CD4-positive, alpha-beta T cell treated with Interleukin-4 for 1 hour (primary cell): ENCODE measurements at regions not wholly inside any gene's neighbourhood (a gene's known extent, or its start where the extent isn't known, plus 50 kb on each side); places are given as distances from the start of the nearest gene placed in this dataset.
"Not testable (repeated sequence)": the region's sequence is repeated elsewhere in the genome, so short reads cannot be mapped to it uniquely, and the experiment has no call there.

Source experiments
- DNase-seq, 2 donors: peaks; one replicate each; pipeline ENCODE4 v3.0.0-alpha.2; 2020 to 2022

DNA sequence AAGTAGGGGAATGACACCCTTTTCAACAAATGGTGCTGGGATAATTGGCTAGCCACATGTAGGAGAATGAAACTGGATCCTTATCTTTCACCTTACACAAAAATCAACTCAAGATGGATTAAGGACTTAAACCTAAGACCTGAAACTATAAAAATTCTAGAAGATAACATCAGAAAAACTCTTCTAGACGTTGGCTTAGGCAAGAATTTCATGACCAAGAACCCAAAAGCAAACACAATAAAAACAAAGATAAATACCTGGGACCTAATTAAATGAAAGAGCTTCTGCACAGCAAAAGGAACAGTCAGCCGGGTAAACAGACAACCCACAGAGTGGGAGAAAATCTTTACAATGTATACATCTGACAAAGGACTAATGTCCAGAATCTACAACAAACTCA lies 345.5 kb downstream of the GPD2 start:
- not testable (repeated sequence) for DNase-seq

DNA sequence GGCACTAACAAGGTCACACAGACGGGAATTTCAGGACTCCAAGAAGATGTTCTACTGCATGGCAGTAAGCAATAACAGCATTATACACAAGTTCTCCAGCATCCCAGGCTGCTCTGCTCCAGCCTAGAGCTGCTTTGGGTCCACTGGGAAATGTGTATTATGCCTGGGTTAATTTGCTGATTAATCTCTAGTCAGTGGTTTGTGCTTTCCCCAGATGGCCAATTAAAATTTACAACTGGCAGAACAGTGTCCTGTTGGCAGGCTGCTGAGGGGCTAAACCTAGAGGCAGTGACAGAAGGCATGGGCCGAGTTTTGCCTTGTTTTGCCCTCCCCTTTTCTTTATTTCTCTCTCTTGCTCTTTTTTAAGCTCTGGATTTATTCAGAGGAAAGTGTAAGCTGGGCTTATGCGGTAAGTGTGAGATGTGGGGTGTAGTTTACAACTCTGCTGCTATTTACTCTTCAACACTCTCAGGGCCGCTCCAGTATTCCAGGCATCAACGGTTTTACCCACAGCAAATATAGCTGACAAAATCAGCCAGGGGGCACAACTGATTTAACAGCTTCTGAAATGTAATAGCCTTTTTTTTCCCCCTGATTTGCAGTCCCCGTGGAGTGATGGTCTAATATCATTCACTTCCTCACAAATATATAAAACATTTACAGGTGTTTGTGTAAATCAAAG lies 348.0 kb downstream of the GPD2 start:
- no peak for DNase-seq

DNA sequence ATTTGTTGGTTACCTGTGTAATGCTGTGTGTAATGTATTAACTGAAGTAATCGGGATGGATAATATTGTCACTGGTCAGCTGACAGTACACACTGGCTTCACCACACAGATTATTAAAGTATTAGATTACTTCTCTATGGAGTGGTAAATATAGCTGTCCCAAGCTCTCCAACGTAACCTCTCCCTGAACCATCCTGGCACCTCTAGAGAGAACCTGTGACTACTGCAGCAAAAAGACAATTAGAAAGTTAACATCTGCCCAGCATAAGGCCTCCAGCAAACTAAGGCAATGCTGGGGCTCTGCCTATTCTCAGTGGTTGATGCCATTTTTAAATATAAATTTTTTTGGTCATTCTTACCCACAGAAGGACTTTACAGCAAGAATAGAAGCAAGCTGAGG lies 351.3 kb downstream of the GPD2 start:
- DNase-seq = no peak

DNA sequence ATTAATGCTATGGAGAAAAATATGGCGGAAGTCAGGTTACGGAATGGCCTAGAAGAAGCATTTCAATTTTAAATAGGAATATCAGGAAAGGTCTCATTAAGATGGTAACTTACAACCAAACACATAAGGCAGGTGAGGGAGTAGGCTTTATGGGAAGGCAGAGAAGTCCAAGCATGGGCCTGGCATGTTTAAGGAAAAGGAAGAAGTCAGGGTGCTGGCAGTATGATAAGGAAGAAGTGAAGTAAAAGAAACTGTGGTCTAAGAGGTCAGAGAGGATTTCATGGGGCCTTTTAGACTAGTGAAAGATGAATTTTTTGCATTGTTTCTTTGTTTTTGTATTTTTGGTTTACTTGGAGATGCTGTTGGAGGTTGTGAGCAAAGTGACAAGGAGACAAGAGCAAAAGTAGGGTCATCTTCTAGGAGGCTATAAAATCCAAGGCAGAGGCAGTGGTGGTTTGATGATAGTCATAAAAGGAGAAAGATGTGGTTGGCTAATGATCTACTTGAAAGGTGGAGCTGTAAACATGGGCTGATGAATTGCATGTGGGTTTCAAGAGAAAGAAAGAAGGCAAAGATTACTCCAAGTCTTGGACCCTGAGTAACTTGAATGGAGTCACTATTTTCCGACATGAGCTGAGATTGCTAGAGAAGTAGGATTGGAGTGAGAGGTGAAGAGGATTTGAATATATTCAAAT lies 354.3 kb downstream of the GPD2 start:
- DNase-seq = no peak

DNA sequence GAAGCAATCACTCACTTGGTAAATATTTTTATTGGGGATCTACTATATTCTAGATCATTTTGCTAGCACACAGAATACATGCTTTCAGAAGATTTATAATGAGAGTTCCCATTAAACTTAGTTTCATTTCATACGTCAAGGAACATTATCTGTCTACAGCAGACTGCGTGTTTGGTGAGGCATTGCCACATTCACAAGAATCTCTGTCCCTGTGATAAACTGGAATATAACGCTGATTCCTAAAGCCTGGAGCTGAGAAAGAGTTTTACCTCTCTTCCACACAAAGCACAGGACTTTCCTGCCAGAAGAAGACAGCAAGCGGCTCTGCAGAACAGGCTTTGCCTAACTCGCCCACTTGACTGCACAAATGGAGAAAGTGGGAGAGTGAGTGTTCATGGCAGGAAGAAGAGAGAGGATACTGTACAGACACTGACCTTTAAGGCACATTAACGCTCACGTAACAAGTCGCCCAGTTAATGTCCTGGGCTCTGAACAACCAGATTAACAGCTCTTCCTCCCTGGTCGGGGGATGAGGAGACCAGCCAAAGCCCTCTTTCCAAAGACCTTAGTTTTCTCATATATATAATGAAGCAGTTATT lies 356.2 kb downstream of the GPD2 start:
- no peak for DNase-seq

DNA sequence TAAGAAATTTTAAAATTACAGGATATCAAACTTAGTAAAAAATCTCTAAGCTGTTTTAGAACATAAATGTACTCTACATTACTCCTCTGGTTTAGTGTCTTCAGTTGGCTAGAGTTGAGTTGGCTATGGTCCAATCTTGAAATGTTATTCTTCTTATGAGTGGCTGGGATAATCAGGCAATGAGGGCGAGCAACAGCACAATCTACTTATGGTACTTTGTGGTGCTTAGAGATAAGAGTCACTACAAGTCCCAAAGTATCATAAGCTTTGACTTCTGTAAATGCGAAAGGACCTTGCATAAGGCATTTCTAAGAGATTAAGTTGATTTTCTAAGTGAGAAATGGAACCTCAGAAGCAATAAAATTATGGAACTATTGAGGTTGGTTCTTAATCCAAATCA lies 361.7 kb downstream of the GPD2 start:
- DNase-seq = no peak

DNA sequence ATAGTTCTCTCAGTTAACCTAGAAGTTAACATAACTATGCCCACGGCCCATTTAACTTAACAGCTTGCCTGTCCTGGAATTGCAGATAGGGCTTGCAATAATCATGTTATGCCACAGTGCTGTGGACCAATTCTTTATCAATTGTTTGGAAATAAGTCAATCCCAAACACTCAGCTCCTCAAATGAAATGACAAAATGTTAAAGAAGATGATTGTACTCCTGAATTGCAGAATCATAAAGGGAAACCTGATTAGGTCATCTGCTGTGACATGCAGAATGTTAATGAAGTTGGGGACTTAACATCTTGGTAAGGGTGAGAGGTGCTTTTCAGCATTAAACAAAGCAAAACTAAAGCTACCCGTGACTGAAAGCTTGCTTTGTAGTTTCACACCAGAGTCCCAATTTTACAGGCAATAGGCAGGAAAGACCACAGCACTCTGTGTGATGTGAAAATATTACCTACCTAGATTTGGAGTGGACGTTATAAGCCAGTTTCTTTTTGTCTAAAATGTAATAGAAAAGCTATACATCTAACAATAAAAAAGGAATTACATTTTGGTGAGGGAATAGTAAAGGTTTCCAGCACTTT lies 364.0 kb downstream of the GPD2 start:
- no peak for DNase-seq

DNA sequence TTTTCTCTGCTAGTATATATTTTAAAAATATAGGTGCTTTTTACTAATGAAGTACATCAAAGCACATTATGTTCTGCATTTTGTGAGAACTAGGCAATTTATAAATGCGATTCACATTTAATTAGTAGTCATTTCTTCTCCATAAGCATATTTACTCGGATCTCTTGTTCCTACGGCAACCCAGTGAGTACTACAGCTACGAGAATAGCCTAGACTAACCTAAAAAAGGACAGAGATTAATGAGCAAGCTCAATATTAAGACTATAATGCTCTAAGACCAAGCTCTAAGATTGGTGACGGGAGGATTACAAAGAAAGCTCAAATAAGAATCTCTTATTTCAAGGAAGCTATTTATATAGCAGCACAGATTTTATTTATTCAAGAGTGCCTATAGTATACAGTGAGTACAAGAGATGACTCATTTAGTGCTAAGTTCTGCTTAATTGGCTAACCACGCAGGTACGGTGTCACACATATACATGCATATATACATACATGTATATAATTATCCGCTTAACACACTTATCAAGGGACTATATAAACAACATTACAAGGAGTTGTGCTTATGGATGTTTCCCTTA lies 364.7 kb downstream of the GPD2 start:
- no peak for DNase-seq

DNA sequence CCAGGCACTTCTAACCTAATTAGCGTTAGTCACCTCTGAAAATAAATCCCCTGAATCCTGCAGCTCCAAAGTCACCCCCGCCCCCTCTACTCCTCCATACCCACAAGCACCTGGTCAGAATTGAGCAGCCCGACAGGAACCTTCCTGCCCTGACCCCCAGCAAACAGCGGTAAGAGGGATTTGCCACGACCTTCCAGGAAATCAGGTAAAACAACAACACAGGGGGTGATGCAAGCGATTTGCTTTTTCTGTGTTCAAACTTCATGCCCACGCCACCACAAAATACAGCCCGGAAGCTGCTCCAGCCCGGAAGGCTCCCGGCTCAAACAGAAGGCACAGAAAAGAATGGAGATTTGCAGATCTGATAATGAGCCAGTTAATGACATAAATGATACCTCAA lies 367.1 kb downstream of the GPD2 start:
- DNase-seq = no peak

DNA sequence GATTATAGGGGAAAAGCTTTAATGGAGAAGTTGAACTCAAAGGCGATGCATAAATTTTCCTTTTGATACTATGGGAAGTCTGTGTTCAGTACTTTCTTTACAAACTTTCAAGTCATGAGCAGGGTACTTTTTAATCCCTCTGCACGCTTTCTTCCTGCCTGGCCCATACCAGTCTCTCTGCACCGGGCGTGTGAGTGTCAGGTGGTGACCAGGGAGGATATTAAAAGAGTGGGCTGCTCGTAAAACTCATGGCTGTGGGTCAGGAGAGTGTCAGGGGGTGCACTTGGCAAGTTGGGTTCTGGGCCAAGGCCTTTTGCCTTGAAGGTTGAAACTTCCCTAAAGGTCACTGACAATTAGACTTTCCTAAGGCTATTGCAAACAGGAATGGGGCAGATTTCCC lies 367.8 kb downstream of the GPD2 start:
- no peak for DNase-seq

DNA sequence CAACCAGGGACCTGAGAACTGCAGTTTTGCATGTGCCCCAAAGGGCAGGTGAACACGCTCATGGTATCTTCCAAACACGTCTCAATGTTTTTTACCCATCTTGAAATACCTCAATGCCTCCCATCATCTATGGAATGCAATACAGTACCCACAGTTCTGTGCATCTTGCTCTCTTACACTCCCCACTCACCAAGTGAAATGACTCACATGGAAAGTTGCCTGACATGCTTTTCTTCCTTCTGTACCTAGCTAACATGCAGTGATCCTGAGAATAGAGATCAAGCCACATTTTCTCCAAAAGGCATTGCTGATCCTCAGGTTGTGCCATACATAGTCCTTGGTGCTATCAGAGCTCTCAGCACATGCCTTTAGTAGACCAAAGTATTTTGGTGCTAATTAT lies 373.9 kb downstream of the GPD2 start:
- no peak for DNase-seq

DNA sequence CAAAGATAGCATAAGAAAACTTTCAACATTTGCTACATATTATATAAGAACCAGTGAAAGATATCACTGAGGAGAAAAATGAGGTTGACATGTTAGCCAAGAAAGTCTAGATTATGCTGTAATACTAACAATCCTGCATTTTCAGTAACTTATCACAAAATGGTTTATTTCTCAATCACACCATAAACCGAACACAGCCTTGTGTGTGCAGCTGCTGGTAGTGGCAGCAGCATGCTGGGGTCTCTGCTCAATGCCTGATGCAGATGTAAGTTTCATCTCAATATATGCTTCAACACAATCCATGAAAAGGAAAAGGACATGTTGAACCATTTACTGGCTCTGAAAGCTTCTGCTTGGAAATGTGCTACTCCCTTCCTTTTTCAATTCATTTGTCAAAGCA lies 376.3 kb downstream of the GPD2 start:
- no peak for DNase-seq

DNA sequence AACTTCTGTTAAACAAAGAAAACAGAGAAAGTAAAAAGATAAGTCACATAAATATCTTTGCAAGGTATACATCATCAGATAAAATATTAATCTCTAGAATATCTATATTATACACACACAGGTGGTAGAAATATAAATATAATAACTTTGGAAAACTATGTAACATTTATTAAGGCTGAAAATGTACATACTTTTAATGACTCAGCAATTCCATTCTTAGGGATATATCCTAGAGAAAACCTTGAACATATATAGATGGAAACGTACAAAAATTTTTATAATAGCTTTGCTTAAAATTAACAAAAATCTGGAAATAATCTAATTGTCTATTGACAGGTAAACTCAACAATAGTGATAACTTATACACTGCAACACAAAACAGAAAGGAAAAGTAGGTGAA lies 381.3 kb downstream of the GPD2 start:
- DNase-seq = no peak

DNA sequence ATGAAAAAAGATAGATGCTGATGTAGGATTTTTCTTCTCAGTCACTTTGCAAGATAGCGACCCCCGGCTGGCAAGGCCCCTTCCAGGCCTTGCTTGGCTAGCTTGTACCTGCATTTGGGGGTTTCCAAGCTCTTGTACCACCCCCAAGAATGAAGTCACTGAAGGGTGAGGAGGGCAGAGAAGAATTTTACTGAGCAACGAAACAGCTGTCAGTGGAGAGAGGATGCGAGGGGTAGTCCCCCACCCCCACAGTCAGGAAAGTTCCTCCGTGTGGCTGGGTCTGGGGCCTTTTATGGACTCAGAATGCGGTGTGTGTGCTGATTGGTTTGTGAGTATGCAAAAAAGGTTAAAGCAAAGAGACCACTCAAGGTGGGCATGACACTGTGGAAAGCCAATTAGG lies 382.0 kb downstream of the GPD2 start:
- DNase-seq = no peak

DNA sequence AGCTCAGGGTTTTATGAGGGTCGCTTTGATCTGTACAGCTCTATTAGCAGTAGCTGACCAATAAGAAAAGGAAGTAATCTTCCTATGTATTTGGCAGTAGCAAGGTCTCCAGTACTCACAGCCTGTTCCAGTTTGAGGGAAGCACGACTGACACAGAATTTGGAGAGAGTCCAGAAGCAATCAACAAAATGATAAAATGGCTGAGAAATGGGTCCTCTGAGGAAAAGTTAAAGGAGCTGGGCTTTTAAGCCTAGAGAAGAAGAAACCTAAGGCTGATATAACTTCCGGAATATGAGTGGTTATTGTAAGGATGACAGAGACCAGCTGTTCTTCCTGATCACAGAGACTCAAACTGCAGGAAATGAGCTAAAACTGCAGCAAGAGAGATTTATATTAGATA lies 382.8 kb downstream of the GPD2 start:
- no peak for DNase-seq

DNA sequence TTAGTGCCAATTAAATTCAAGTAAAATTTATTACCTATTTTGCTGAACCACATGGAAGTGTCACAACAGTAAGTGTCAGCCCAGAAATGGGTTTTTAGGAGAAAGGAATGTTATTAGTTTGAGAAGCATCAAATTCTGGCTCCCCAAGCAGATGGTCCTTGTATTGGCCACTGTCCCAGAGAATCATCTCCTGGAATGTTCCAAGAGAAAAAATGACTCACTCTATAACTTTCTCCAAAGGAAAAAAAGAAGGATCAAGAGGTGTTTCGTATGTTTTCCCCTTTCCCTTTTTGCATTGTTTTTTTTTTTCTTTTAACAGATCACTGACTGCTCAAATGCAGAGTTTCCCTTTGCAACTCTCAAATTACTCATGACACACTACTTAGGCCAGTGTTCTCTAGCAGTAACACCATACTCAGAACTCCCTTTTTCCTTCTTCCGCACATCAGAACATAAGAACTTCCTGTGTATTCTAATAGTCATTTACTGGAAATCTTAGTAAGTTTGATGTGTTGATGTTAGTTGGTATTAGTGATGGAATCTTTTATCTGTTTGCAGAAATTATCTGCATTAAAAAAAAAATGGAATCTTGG lies 390.3 kb downstream of the GPD2 start:
- no peak for DNase-seq

DNA sequence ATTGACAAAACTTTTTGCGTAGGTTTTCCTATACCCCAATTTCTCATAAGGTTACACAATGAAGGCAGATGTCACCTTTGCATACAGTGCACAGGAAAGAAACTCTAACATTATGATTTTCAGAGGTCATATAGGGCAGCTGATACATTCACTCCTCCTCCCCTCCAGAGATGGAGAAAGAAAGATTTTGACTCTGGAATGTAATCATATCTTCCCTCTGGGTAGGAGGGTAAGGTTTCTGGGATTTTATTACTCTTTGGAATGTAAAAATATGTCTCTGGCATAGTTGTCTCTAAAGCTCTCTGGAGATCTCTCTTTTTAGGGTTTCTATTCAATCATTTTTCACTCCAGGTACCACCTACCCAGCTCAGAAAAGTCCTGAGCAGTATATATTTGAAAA lies 398.3 kb downstream of the GPD2 start:
- DNase-seq = no peak

DNA sequence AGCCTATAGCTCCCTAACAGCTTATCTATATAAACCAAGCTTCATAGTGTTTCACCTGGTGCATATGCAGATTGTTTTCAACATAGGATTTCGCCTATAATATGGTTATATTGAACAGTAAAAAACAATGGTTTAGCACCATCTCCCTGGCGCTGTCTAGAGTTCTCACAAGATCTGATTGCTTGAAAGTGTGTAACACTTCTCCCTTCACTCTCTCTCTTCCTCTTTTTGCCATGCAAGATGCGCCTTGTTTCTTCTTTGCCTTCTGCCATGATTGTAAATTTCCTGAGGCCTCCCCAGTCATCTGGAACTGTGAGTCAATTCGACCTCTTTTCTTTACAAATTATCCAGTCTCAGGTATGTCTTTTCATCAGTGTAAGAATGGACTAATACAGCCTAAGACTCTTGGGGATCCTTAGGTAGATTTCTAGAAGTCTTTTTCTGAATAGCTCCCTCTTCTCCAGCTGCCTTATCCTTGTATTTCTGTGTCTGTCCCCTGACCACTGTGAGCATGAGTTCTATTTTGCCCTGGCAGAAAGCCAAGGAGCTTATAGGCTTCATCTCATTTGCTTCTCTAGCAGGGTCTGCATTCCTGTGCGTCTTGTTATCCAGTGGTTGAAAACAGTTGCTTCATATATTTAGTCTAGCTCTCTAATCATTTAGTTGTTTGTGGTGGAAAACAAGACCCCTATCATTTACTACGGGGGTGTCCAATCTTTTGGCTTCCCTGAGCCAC lies 401.6 kb downstream of the GPD2 start:
- no peak for DNase-seq

DNA sequence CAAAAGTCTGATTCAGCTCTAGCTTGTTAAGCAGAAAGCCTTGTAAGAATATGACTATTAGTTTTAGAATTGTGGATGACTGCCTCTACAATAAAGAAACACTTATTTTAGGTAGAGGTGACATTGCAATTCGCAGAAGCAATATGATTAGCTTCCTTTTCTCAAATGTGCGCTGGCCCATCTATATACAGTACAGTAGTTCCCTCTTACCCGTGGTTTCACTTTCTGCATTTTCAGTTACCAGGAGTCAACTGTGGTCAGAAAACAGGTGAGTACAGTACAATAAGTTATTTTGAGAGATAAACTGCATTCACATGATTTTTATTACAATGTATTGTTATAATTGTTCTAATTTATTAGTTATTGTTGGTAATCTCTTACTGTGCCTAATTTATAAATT lies 405.1 kb downstream of the GPD2 start:
- no peak for DNase-seq

DNA sequence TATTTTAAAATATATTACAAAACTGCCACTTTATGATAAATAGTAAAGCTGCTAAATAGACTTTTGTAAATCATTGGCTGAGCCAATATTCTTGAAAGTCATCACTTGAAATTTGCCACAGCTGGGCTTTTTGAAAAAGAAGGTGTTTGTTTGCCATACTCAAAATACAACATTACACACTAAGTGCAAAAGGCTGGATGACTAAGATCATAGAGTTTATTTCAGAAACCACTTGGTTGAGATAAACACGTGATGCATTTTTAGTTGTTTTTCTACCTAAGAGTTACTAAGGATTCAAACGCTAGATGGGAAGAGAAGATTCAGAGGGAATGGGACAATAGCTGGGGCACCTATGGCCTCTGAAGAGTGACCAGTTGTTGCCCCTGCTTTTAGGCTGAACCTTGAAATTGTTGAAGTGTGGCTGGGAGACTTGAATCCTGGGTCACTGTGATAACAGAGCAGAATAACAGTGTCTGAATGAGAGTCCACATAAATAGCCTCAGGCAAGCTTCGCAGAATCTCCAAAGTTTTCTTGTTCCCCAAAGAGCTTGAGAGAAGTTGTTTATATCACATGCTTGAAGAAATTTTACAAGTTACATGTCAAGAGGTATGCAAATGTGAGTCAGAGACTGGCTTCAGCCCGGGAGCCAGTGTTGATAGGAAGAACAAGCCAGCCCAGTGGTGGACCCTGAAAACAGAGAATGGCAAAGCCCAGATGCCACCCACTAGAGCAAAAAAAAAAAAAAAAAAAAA lies 409.8 kb downstream of the GPD2 start:
- DNase-seq = no peak

DNA sequence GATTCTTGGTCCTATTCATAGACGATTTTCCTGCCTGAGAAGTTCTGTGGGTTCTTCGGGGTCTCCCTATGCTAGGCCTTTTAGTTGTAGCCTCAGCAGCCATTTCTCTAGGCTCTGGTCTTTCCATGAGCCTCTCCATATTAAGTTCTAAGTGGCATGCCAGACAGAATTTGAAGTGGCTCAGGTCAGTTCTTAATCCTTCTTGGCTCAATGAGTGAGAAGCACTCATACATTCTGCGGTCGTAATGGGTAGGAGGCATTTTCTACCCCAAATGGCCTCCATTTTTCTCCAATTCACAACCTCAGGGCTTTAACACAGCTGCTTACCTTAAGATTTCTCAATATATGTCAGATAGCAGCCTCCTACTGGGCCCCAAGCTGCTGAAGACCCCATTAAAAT lies 405.3 kb upstream of the GALNT5 start:
- DNase-seq = no peak

DNA sequence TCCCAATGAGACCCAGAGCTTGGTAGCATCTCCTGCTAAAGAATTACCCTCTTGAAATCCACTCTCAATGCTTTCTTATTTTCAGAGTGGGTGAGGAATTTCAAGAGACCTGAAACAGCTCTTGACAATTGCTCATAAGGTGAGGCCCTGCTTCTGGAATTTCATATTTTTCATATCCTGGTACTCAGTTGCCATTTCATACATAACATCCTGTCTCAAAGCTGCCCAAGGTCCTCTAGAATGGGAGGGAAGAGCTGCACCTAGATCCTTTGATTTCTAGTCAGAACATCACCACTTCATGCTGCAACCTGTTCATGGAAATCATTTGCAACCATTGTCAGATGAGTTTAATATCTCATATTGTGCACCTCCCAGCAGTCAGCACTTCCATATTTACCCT lies 404.8 kb upstream of the GALNT5 start:
- no peak for DNase-seq
